Esophagus (tissue), 2 donors: ENCODE measurements at regions not wholly inside any gene's neighbourhood (a gene's known extent, or its start where the extent isn't known, plus 50 kb on each side); places are given as distances from the start of the nearest gene placed in this dataset.

Source experiments
- H3K27ac ChIP-seq, 2 donors: one replicate each; pipeline ENCODE4 v1.5.1; 2013; ENCODE audit warnings: low read depth in 2 of 2, mild to moderate bottlenecking in 2 of 2, inconsistent platforms in 1 of 2, low read length in 1 of 2, moderate library complexity in 1 of 2
- H3K27me3 ChIP-seq, 2 donors: one replicate each; pipeline ENCODE4 v1.6.1; 2013; ENCODE audit warnings: low read length in 2 of 2, control low read depth in 1 of 2, mild to moderate bottlenecking in 1 of 2; ENCODE audit not compliant: insufficient read depth in 2 of 2, control insufficient read depth in 1 of 2
- H3K36me3 ChIP-seq, 2 donors: one replicate each; pipeline ENCODE4 v1.6.1; 2013; ENCODE audit warnings: low read length in 1 of 2; ENCODE audit not compliant: control insufficient read depth in 2 of 2, insufficient read depth in 2 of 2
- H3K4me1 ChIP-seq, 2 donors: one replicate each; pipeline ENCODE4 v1.6.1; 2013; ENCODE audit warnings: low read length in 1 of 2; ENCODE audit not compliant: control insufficient read depth in 2 of 2, insufficient read depth in 2 of 2
- H3K4me3 ChIP-seq, 2 donors: one replicate each; pipeline ENCODE4 v1.5.1; 2013; ENCODE audit warnings: low read length in 2 of 2, mild to moderate bottlenecking in 2 of 2, low read depth in 1 of 2, moderate library complexity in 1 of 2
- H3K9me3 ChIP-seq, 2 donors: one replicate each; pipeline ENCODE4 v1.6.1; 2013; ENCODE audit warnings: mild to moderate bottlenecking in 2 of 2, low read depth in 1 of 2, low read length in 1 of 2, moderate library complexity in 1 of 2; ENCODE audit not compliant: control insufficient read depth in 2 of 2, insufficient read depth in 1 of 2
- WGBS, 2 donors: extraction: QIAGEN DNeasy Blood & Tissue Kit; methylation state at CpG; one replicate each; pipeline ENCODE4 v1.1.7; 2013; 5-methylcytosine and 5-hydroxymethylcytosine counted together
- donor health status: healthy with polysubstance abuse.
- donor health status: Bipolar disorder and iron deficiency.

DNA sequence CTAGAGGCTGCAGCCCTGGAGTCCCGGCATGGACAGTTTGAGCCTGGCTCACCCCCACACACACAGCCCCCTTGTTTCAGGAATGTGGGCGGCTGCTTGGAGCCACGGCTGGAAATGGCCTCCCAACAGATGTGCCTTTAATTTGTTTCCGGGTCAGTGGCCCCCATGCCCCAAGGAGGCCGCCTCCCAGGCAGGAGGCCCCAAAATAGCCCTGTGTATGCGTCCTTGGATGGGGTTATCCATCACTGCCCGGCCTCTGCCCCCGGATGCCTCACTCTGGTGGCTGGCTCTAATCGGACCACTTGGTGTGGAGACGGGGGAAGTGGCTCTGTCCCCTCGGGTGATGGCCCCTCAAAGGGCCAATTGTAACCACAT lies 151.9 kb upstream of the MYCN start:
- H3K27ac ChIP-seq: no peak overlapping the region
- no peaks in the 10 kb centered on the region for H3K4me1 ChIP-seq
- no peaks in the 10 kb centered on the region for H3K27me3 ChIP-seq
- WGBS, 2 donors: 67 to 69% methylated on average over 11 of the region's 11 CpGs
- no peak overlapping the region for H3K4me3 ChIP-seq
- no peaks in the 10 kb centered on the region for H3K9me3 ChIP-seq
- H3K36me3 ChIP-seq: no peaks in the 10 kb centered on the region

DNA sequence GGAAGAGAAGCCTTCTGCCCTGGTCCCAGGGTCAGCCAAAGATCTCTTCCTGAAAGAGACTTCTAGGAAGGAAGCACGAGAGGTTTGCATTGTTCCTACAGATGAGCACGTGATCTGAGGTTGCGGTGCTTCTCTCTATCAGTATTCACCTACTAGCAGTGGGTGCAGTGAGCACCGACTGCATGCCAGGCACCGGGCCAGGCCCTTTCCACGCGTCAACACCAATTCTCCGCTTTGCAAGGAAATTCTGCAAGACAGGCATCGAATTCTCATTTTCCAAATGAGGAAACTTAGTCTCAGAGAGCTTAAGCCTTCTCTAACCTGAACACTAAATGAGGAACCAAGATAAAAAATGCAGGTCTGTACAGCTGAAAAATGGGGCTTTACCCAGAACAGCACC lies 151.5 kb upstream of the MYCN start:
- H3K36me3 ChIP-seq: no peaks in the 10 kb centered on the region
- H3K4me1 ChIP-seq: no peaks in the 10 kb centered on the region
- H3K9me3 ChIP-seq: no peaks in the 10 kb centered on the region
- no peaks in the 10 kb centered on the region for H3K27me3 ChIP-seq
- no peak overlapping the region for H3K4me3 ChIP-seq
- WGBS, 2 donors: 76 to 77% methylated on average over 9 of the region's 9 CpGs
- no peak overlapping the region for H3K27ac ChIP-seq

DNA sequence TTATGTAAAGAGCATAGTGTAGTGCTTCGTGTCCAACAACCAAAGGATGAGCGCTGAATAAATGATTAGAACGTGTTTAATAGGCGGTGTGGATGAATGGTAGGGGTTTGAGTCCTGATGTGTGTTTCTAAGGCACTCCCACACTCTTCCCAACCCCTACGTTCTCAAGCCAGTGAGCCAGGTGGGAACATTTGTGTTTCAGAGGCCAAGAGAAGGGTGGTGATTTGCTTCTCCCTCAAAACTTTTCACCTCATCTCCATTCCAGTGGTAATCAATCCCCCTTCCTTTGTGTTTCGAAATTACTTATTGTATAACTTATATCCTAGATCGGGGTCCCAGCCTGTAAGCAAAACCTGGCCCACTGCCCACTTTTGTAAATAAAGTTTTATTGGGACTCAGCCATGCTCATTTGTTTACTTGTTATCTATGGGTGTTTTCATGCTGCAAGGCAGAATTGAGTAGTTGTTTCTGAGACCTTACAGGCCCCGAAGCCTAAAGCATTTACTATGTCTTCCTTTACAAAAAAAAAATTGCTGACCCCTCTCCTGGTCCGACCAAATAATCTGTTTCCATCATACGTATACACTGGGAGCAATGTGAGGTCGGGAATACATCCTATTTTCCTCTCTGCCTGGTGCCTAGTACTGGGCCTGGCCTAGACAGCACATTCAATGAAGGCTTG lies 150.8 kb upstream of the MYCN start:
- H3K27me3 ChIP-seq: no peaks in the 10 kb centered on the region
- WGBS, 2 donors: 85 to 86% methylated on average over 11 of the region's 11 CpGs
- H3K36me3 ChIP-seq: no peaks in the 10 kb centered on the region
- no peak overlapping the region for H3K4me3 ChIP-seq
- H3K27ac ChIP-seq: no peak overlapping the region
- H3K4me1 ChIP-seq: no peaks in the 10 kb centered on the region
- H3K9me3 ChIP-seq: no peaks in the 10 kb centered on the region

DNA sequence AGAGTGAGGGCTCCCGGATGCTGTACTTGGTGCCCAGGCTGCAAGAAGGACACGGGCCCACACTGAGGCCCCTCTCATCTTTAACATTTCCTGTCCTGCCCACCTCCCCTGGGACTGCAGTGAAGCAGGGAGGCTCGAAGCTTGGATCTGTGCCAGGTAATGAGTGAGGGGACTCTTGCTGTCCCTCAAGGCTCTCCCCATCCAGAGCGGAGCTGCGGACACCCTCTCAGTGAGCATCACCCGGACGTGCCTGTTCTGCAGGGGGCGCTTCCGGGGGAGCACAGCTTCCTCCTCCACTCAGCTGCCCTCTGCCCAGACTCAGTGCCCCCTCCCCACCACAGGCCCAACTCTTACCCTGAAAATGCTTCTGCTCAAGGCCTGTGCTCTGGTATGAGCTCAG lies 150.0 kb upstream of the MYCN start:
- Histone ChIP-seq H3K36me3 (no peaks in the 10 kb centered on the region), H3K4me3 (no peak overlapping the region), H3K9me3 (no peaks in the 10 kb centered on the region), H3K27ac (no peak overlapping the region), H3K4me1 (no peaks in the 10 kb centered on the region), H3K27me3 (no peaks in the 10 kb centered on the region)
- WGBS, 2 donors: 85 to 86% methylated on average over 9 of the region's 9 CpGs

DNA sequence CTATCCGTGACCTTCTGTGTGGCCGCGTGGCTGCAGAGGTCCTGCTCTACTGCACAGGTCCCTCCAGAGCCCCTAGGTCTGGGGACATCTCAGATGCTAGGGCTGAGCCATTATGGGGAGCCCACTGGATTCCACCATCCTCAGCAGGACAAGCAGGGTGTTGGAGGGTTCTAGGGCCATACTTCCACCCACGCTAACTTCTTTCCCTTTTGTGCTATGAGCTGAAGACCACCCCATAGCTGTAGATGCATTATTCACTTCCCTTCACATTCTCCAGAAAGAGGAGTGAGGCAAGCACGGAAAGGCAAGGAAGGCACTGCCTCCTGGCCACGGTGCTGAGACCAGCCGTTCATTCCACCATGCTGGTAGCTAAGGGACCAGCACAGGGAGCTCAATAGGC lies 149.5 kb upstream of the MYCN start:
- Histone ChIP-seq H3K4me3 (no peak overlapping the region), H3K36me3 (no peaks in the 10 kb centered on the region), H3K9me3 (no peaks in the 10 kb centered on the region), H3K27me3 (no peaks in the 10 kb centered on the region), H3K27ac (no peak overlapping the region), H3K4me1 (no peaks in the 10 kb centered on the region)
- WGBS, 2 donors: 84 to 90% methylated on average over 7 of the region's 7 CpGs

DNA sequence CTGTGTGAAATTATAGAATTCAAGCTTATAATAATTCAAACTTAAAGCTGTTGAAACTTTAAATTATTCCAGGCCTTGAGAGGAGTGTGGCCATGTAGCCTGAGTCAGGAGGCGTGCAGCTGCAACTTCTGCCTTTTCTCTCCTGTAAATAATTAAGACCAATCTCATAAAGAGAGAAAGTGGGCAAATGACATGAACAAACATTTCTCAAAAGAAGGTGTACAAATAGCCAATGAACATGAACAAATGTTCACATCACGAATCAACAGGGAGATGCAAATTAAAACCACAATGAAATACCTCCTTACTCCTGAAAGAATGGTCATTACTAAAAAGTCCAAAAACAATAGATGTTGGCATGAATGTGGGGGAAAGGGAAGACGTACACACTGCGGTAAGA lies 149.1 kb upstream of the MYCN start:
- Histone ChIP-seq H3K4me3 (no peak overlapping the region), H3K36me3 (no peaks in the 10 kb centered on the region), H3K4me1 (no peaks in the 10 kb centered on the region), H3K9me3 (no peaks in the 10 kb centered on the region), H3K27me3 (no peaks in the 10 kb centered on the region), H3K27ac (no peak overlapping the region)
- 92 to 93% methylated on average over 4 of the region's 4 CpGs for WGBS, 2 donors

DNA sequence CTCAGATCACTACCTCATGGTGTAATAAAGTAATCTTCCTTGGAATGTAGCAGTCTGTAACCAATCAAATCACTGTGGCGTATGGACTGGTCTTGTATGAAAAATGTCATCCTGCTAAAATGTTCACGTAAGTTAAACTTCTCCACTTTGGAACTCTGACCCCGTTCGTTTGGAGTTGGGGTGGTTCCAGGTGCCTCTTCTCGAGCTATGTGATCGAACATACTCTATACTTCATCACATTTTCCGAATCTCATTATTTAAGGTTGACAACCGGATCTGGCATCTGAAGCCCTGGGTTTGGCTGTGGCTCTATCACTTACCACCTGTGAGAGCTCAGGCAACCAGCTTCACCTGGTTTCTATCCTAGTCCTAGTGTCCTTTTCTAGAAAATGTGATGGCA lies 148.0 kb upstream of the MYCN start:
- H3K9me3 ChIP-seq: no peaks in the 10 kb centered on the region

DNA sequence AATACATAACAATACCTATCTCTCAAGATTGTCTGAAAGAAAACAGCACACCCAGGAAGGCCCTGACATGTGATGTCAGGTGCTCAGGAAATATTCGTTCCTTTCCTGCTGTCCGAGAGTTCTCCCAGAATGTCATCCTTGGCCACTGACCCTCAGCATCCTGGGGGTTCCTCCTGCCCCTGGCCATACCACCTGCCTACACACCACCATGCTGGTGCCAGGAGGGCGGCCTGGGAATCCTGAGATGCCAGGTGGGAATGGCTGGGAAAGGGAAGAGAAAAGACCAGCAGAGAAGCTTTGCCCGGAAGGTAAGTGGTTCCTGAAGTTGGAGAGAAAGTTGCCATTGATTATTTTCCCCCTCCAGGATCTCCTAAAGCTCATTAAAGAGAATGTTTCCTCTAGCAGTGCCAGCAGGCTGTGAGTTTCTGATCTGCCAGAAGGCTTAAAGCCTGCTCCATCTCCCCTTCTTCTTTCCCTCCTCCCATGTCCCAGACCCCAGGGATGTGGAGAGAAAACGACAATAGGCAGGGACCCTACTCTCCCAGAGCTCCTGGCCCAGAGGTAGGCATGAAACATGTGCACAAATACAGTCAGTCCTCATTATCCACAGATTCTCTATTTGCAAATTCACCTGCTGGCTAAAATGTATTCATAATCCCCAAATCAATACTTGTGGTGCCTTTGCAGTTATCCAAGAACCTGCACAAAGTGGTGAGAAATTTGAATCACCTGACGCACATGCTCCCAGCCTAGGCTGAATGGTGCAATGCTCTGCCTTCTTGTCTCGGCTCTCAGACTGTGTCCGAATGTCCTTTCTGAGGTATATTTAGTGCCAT lies 147.1 kb upstream of the MYCN start:
- Histone ChIP-seq H3K4me1 (no peaks in the 10 kb centered on the region), H3K4me3 (no peak overlapping the region), H3K27ac (no peak overlapping the region), H3K36me3 (no peaks in the 10 kb centered on the region), H3K27me3 (no peaks in the 10 kb centered on the region), H3K9me3 (no peaks in the 10 kb centered on the region)
- WGBS, 2 donors: 85 to 86% methylated on average over 8 of the region's 8 CpGs

More for the DNA sequence above, 148.0 kb upstream of the MYCN start:
- no peaks in the 10 kb centered on the region for H3K4me1 ChIP-seq
- 78 to 84% methylated on average over 8 of the region's 8 CpGs for WGBS, 2 donors
- no peak overlapping the region for H3K27ac ChIP-seq
- no peak overlapping the region for H3K4me3 ChIP-seq
- no peaks in the 10 kb centered on the region for H3K36me3 ChIP-seq
- no peaks in the 10 kb centered on the region for H3K27me3 ChIP-seq

DNA sequence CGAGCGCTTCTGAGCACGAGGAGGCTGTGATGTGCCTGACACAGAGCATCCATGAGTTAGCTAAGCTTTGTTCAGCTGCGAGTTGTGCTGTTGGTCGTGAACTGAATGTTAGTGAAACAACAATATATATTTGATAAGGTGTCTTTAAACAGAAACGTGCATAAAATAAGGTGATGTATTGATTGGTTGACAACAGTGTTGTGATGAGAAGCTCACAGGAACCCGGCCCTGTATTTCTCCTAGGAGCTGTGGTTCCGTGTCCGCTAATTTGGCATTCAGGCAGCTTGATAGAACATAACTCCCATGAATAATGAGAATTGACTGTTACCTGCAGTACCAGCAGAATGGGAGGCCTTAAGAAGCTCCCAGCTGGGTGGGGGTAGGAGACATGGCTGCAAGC lies 146.4 kb upstream of the MYCN start:
- no peak overlapping the region for H3K4me3 ChIP-seq
- WGBS, 2 donors: 86 to 89% methylated on average over 9 of the region's 9 CpGs

More for the DNA sequence above, 146.4 kb upstream of the MYCN start:
- H3K27ac ChIP-seq: no peak overlapping the region
- H3K9me3 ChIP-seq: no peaks in the 10 kb centered on the region
- H3K4me1 ChIP-seq: no peaks in the 10 kb centered on the region
- no peaks in the 10 kb centered on the region for H3K27me3 ChIP-seq
- no peaks in the 10 kb centered on the region for H3K36me3 ChIP-seq
